ENCODE measurements at regions not wholly inside any gene's neighbourhood (a gene's known extent, or its start where the extent isn't known, plus 50 kb on each side); places are given as distances from the start of the nearest gene placed in this dataset.

- H3K4me3 ChIP-seq (ENCODE audit: low read depth in 1 of 2, low read length in 2 of 2) = no peak overlapping the region
- no peaks in the 10 kb centered on the region for H3K4me1 ChIP-seq (ENCODE audit: insufficient read depth, low read length)
- no peak overlapping the region for H3K27ac ChIP-seq (ENCODE audit: low read depth, low read length)
- no peaks in the 10 kb centered on the region for H3K9me3 ChIP-seq (ENCODE audit: low read length)
- no peaks in the 10 kb centered on the region for H3K27me3 ChIP-seq (ENCODE audit: control insufficient read depth in 1 of 2, insufficient read depth in 2 of 2, low read length in 2 of 2)
- H3K9ac ChIP-seq (ENCODE audit: low read length) = no peak overlapping the region
- no peaks in the 10 kb centered on the region for H3K36me3 ChIP-seq (ENCODE audit: insufficient read depth, low read length)
These were observed 52.7 kb upstream of the POU1F1 start for GRCh38 chr3:87329065-87329464.

Data from muscle layer of colon (tissue), 2 donors.